Astrocyte (in vitro differentiated cells and primary cell): ENCODE measurements at regions not wholly inside any gene's neighbourhood (a gene's known extent, or its start where the extent isn't known, plus 50 kb on each side); places are given as distances from the start of the nearest gene placed in this dataset.

Experiments used
- CTCF ChIP-seq: IDR thresholded peaks from 2 replicates; pipeline ENCODE4 v1.5.1; 2011; ENCODE audit warnings: low read depth, mild to moderate bottlenecking, inconsistent platforms, low read length, moderate library complexity; ENCODE audit not compliant: insufficient read depth
- EZH2 ChIP-seq: IDR thresholded peaks from 2 replicates; pipeline ENCODE4 v1.6.1; 2012; ENCODE audit warnings: mild to moderate bottlenecking, low read length, inconsistent platforms; ENCODE audit not compliant: insufficient read depth

GRCh38 chr11:92416971-92417725 lies 192.5 kb downstream of the FAT3 start:
- no peak for TF ChIP-seq EZH2
- no peak for TF ChIP-seq CTCF
